Testis (tissue), 2 donors: ENCODE measurements at regions not wholly inside any gene's neighbourhood (a gene's known extent, or its start where the extent isn't known, plus 50 kb on each side); places are given as distances from the start of the nearest gene placed in this dataset.

Experiments used
- CTCF ChIP-seq, 3 experiments: fragments of 450-650 bp in 2 of 3; fragments of 200-600 bp in 1 of 3; sonication (generic) in 1 of 3; IDR thresholded peaks; one replicate each; pipeline ENCODE4 v1.5.1; 2016 to 2019; ENCODE audit warnings: antibody characterized with exemption in 3 of 3, mild to moderate bottlenecking in 2 of 3, moderate library complexity in 1 of 3
- POLR2A ChIP-seq: fragments of 450-650 bp; IDR thresholded peaks from one replicate; pipeline ENCODE4 v1.6.1; 2017; ENCODE audit warnings: antibody characterized with exemption, mild to moderate bottlenecking, moderate library complexity

DNA sequence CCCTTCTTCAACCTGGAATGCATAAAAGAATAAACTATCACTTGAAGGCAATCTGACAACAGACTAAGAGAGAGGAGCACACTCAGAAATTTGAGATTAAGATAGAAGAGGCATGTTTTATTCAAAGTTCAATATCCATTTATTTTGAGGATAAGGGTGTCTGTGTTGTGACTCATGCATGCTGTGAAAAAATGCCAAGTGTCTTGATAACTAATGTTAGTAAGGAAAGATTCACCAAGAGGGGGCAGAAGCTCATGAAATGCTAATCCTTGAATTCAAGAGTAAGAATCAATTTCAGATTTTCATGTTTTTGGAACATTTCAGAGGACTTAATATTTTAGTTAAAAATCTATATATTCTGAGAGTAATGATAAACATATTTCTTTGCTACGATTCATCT lies 94.0 kb downstream of the IFI44 start:
- TF ChIP-seq POLR2A (no peak), CTCF (IDR thresholded peaks at IDR 0.05) (no peak)
